CD4-positive, alpha-beta T cell treated with Interleukin-17A for 1 hour (primary cell): ENCODE measurements at regions not wholly inside any gene's neighbourhood (a gene's known extent, or its start where the extent isn't known, plus 50 kb on each side); places are given as distances from the start of the nearest gene placed in this dataset.

Experiments used
- DNase-seq: peaks from one replicate; pipeline ENCODE4 v3.0.0-alpha.2; 2020

GRCh38 chr4:162456106-162456505, 292.3 kb upstream of the FSTL5 start:
- no peak for DNase-seq

GRCh38 chr4:162450531-162451035, 286.8 kb upstream of the FSTL5 start:
- no peak for DNase-seq

DNA sequence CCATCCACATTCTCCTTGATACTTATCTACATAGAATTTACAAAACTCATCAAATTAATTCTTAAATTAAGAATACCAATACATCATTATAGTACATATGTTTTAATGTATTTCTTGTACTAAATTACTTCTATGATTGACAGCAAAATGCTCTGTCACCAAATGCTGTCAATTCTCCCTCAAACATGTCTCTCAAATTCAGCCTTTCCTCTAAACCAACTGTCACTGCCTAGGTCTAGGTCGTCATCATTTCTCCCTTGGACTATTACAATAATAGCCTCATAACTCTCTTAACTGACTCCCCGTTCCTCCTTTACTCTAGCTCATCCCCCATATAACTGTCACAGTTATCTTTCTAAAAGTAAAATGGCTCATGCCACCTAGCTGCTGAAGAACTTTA, 279.7 kb upstream of the FSTL5 start:
- DNase-seq: no peak

GRCh38 chr4:162442128-162442527, 278.3 kb upstream of the FSTL5 start:
- no peak for DNase-seq

- DNase-seq: no peak
These were observed 258.5 kb upstream of the FSTL5 start for GRCh38 chr4:162422312-162422711.

- no peak for DNase-seq
These were observed 247.1 kb upstream of the FSTL5 start for GRCh38 chr4:162410854-162411253.

DNA sequence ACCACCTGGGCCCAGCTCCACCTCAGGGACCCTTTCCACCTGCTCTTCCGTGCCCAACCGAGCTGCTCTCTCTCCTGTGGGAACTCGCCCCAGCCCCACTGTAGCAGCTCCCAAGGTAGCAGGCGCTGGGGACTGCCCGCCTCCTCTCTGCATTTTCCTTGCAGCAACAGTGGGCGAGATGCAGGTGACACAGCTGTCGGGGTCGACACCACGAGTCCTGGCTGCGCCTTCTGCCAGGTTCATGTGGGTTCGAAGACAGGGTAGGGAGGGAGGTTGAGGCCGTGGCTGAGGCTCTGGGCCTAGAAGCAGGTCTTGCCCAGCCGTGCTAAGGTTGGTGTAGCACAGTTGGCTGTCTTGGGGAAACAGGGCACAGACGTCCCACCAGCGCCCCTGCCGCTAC, 245.2 kb upstream of the FSTL5 start:
- no peak for DNase-seq

DNA sequence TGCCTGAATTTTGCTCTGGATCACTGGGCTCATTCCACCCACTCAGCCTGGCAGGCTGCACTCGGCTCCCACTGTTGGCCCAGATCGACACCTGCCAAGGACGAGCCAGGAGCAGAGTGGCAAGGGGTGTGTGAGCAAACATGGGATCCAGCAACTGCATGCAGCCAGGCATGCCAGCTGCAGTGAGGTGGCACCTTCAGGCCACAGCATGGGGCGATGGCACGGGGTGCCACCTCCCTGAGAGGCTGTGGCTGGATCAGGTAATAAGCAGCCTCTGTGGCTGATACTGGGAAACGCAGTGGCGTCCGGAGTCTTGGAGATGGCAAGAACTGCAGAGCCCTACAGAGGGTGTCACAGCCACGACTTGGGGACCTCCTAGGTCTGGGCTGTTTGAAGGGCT, 244.5 kb upstream of the FSTL5 start:
- DNase-seq: no peak

- DNase-seq: no peak
These were observed 243.0 kb upstream of the FSTL5 start for GRCh38 chr4:162406637-162407365.

DNA sequence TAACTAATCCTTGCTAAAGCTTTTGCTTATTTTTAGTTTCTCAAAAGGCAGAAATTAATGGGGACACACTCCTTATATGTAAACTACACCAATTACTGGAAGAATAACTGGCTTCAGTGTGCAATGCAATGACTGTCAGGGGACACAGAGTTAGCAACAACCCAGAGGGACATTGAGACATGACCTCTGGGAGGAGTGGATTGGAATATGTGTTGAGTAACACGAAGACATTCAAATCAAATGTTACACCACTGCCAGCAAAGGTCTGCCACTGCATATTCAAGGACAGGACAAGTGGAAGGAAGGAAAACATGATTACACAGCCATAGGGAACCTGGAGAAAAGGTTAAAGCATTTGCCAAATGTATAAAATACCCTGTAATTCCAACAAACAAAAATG, 240.1 kb upstream of the FSTL5 start:
- no peak for DNase-seq

- DNase-seq: no peak
These were observed 239.6 kb upstream of the FSTL5 start for GRCh38 chr4:162403419-162403818.

DNA sequence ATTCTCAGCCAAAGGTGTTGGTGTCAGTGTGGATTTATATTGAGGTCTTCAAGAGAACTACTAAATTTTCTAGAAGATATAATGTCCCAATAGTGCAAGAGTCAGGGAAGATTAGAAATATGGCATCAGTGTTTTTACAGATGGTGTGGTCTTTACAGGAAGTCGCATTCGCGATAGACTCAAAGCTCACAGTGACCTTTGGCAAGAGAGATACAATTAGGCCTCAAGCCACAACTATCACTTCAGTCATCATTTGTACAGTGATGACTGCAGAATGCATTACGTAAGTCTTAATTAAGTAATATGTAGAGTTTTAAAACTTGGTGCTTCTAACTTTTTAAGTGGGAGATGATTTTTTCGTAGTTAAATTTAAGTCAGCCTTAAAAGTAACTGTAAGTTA, 237.2 kb upstream of the FSTL5 start:
- DNase-seq: no peak

DNA sequence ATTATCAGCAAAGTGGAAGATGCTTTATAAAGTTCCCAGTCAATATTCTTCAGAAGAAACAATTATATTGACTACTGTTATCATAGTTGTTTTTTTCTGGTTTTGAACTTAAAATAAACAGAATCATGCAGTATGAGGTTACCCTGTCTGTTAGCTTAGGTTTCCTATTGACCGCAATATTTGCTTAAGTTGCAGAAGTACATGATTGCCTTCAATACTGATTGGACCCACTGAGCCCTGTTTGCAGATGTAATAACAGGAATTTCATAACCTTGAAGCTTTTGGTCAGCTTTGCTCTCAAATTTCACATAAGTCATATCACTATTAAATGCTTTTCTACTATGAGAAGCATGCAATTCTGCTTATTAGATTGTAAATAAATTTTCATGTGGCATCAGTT, 229.1 kb upstream of the FSTL5 start:
- DNase-seq: no peak

GRCh38 chr4:162366146-162366545, 202.3 kb upstream of the FSTL5 start:
- no peak for DNase-seq

GRCh38 chr4:162364651-162365050, 200.9 kb upstream of the FSTL5 start:
- no peak for DNase-seq

DNA sequence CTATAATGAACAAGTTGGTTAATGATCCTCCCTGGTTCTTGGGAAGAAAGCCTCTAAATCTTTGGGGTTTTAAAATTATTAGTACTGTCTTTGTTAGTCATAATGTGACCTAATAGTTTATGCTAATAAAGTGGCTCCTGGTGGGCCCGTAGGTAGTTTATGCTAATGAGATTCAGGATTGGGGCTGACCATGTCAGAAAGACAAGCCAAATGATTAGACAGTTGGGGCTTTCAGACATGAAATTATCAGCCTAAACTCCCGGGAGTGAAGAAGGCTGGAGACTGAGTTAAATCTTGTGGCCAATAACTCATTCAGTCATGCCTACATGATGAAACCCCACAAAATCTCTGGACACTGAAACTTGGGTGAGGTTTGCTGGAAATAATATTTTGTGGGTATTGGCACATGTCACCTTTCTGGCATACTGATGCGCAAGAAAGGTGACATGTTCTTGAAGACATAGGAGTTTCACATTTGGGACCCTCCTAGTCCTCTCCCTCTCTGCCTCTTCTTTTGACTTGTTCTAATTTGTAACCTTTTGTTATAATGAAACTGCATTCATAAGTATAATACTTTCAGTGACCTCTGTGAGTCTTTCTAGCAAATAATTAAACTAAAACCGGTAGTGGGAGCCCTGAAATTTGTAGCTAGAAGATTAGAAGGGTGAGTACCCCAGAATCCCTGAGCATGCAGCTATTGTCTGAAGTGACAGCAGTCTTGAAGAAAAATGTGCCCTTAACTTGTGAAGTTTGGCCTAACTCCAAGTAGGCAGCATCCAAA, 196.8 kb upstream of the FSTL5 start:
- DNase-seq: no peak

GRCh38 chr4:162356181-162356580, 192.4 kb upstream of the FSTL5 start:
- no peak for DNase-seq

DNA sequence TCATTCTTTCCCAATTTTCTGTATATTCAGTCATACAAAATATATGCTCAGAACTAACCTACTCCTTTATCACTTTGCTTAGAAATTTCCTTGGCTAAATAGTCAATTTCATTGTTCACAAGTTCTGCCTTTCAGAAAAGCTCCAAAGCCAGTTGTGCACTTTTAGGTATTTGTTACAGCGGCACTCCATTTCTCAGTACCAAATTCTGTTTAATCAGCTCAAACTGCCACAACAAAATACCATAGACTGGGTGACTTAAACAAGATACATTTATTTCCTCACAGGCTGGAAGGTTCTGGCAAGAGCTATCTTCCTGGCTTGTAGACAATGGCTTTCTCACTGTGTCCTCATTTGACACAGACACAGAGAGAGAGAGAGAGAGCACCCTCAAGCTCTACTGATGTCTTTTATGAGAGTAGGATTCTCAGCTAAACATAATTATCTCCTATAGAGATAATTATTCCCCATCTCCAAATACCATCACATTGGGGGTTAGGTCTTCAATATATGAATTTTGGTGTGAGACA, 188.8 kb upstream of the FSTL5 start:
- DNase-seq: no peak

- DNase-seq: no peak
These were observed 186.5 kb upstream of the FSTL5 start for GRCh38 chr4:162350331-162350730.

DNA sequence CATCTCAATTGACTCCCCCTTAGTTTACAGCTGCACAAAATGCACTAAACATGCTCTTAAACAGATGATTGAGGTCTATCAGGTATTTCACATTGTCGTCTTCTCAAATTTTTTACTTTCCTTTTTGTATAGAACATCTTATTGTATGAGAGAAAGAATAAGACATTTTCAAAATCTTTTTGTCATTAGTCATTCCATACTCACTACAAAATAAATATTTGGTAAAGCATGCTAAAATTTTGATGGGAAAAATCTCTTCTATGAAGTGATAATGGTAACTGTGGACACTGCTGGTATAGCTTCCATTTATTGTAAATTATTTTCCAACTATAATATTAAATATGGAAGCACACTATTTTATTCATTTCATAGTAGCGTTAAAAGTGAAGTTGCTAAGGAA, 185.6 kb upstream of the FSTL5 start:
- no peak for DNase-seq

- no peak for DNase-seq
These were observed 184.0 kb upstream of the FSTL5 start for GRCh38 chr4:162347842-162348213.

GRCh38 chr4:162347156-162347841, 183.5 kb upstream of the FSTL5 start:
- DNase-seq: no peak

GRCh38 chr4:162343967-162344366, 180.2 kb upstream of the FSTL5 start:
- no peak for DNase-seq

DNA sequence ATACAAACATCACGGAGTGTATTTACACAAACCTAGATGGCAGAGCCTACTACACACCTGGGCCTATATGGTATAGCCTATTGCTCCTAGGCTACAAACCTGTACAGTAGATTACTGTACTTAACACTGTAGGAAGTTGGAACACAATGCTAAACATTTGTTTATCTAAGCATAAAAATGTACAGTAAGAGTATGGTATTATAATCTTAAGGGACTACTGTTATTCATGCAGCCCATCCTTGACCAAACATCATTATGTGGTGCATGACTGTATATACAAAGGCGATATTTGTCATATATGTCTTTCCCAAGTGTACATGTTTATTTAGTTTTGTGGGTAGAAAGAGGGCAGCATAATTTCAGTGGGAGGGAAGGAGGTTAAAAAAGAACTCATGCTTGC, 177.7 kb upstream of the FSTL5 start:
- DNase-seq: no peak
